GM12872 (cell line): ENCODE measurements at regions not wholly inside any gene's neighbourhood (a gene's known extent, or its start where the extent isn't known, plus 50 kb on each side); places are given as distances from the start of the nearest gene placed in this dataset.

Experiments used
- TF ChIP-seq, protein P1 (sequence below): IDR thresholded peaks from 3 replicates; pipeline ENCODE4 v1.5.1; 2011; ENCODE audit warnings: low read depth, mild to moderate bottlenecking, low read length, moderate library complexity; ENCODE audit not compliant: insufficient read depth

DNA sequence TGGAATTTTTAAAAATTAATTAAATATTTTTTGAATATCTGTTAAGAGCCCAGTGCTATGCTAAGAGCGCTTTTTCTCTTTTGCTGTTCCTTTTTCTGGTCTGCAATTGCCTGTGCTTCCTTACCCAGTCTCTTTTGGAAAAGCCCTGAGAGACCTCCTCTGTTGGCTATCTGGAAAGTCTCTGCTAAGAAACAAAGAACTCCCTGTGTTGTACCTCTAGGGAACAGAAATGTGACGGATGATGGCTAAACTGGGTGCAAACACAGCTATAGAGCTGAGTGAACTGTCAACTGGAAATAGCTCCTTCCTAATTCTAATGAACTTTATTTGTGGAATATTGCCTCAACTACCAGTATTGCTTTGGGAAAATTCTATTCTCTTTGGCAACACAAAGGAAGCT lies 261.6 kb upstream of the NOVA1 start:
- TF ChIP-seq, protein P1, sequence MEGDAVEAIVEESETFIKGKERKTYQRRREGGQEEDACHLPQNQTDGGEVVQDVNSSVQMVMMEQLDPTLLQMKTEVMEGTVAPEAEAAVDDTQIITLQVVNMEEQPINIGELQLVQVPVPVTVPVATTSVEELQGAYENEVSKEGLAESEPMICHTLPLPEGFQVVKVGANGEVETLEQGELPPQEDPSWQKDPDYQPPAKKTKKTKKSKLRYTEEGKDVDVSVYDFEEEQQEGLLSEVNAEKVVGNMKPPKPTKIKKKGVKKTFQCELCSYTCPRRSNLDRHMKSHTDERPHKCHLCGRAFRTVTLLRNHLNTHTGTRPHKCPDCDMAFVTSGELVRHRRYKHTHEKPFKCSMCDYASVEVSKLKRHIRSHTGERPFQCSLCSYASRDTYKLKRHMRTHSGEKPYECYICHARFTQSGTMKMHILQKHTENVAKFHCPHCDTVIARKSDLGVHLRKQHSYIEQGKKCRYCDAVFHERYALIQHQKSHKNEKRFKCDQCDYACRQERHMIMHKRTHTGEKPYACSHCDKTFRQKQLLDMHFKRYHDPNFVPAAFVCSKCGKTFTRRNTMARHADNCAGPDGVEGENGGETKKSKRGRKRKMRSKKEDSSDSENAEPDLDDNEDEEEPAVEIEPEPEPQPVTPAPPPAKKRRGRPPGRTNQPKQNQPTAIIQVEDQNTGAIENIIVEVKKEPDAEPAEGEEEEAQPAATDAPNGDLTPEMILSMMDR = no peak

DNA sequence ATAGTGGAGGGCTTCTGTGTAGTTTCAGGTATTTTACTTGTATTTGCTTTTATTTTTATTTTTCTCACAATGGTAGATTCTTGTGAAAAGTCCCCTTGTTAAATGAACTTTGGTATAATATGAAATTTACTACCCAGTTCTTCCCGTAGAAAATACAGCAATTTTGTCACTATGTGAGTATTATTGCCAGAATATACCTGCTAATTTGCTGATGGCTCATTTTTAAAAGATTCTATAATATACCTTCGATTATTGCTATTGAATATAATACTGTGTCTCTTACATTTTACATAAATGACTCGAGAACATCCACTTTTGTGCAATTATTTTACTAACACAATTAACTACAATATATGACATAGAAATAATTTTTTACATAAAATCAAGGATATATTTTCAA lies 262.3 kb upstream of the NOVA1 start:
- TF ChIP-seq, protein P1 = no peak

DNA sequence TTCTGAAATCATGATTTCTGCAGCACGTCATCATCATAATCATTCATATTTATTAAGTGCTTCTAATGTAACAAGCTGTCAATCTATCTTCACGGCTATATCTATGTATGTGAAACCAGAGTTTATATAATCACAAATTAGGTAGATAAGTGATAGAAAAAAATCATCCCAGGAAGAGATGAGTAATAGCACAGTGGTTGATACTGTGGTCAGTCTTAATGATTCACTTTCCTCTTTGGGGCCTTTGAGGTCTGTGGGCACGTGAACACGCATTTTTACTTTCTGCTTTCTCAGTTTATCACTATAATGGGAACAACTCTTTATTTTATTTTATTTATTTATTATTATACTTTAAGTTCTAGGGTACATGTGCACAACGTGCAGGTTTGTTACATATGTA lies 265.9 kb upstream of the NOVA1 start:
- TF ChIP-seq, protein P1 = no peak

DNA sequence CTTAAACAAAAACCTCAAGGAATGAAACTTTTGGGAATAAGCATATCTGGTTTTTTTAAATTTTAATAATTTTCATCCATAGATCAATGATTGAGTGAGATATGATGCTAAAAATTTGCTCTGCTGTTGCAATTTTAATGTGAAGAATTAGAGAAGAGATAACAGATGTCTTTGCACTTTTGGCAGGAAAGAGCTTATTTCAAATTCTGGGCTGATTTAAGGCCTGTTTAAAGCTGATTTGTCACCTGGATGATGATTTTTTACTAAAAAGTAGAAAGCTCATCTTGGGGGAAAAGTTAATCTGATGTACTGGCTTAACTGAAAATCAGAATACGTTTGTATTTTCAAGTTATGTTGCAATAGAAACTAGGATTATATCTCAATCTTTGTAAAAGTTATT lies 268.9 kb upstream of the NOVA1 start:
- TF ChIP-seq, protein P1 = no peak

DNA sequence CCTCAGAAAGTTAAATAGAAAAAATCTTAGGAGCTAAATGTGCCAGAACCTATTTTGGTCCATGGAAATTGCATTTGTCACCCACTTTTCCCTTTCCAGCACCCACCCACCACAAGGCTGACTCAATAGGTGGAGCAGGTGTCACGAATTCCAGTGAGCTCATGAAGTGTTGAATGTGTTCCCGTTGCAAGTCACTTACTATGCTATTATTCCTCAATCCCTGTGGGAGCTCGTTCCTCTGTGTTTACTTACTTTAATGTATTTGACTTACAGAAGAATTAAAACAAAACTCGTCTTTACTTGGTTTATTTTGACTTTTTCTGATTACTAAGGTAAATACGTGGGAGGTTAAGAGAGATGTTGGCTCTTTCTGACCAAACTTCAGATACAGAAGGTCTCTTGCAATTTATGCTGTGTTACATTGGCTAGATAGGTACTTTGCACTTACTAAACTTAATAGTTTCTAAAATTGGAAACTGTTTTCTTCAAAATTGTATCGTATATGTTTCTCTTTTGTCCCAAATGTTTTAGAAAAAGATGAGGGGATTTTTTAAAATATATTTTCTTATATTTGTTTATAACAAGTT lies 269.4 kb upstream of the NOVA1 start:
- TF ChIP-seq, protein P1 = no peak

DNA sequence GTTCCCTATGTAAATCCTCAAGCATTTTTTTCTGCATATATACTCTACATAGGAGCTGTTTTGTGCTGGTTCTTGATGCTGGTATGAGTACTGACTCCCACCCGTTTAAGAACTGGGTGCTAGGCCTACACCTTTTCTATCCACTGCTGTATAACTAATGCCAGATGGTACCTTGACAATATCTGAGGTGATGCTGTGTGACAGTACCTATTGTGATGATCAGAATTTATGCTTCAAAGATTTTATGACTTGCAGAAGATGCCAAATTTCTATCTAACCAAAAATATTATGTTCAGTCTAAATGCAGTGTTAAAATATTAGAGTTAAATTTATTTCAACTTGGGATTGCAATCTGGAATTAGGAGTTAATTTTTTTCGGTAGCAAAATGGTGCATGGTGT lies 272.3 kb upstream of the NOVA1 start:
- TF ChIP-seq, protein P1 = no peak

DNA sequence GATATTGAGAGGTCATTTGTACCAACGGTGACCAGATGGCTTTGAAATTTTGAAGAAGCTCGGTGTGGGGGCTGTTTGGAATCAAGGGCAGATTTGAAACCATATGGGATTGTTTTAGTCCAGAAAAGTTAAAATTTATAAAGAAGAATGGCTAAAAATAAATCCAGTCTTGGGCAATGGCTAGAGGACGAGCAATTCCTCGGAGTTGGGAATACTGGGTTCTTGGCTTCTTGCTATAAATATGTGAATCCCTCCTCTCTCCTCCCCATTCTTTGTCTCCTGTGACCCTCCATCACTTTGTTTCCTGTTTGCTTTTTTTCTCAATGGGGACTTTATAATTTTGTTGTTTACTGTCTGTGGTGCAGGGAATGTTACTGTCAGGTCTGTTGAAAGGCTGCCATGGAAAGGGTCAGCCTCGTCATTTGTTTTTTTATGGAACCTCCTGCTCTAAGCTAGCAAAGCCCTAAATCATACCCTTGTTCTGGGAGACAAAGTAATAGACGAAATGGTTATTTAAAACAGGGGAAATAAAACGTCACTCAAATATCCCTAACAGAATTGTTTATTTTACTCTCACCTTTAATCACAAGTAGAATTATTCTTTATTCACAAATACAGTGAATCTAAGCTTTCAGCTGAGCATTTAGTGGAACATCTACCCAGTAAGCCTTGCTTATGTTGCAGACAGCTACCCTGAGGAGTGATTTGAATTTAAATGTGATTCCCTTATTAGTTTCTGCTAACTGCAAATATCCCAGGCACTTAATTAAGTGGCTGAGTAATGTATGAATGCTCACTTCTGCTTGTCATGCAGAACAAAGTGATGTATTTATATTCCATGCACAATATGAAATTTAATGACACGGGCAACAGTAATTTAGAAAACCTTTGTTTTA lies 273.1 kb upstream of the NOVA1 start:
- TF ChIP-seq, protein P1 = no peak
